ENCODE measurements at regions not wholly inside any gene's neighbourhood (a gene's known extent, or its start where the extent isn't known, plus 50 kb on each side); places are given as distances from the start of the nearest gene placed in this dataset.

- Histone ChIP-seq H3K27me3 (replicated peaks; ENCODE audit: control insufficient read depth, insufficient read depth, low read length) (no peaks in the 10 kb centered on the region), H3K4me1 (ENCODE audit: control insufficient read depth, insufficient read depth, low read length) (peaks cover 6% of the 10 kb centered on the region), H3K9ac (ENCODE audit: low read length) (no peak overlapping the region), H3K36me3 (ENCODE audit: control insufficient read depth, insufficient read depth, low read length, severe bottlenecking) (no peaks in the 10 kb centered on the region), H3K9me3 (ENCODE audit: control insufficient read depth, low read length) (no peaks in the 10 kb centered on the region), H3K4me3 (ENCODE audit: low read length) (no peak overlapping the region)
- no peak for DNase-seq (ENCODE audit: low read depth)
These were observed 498.8 kb downstream of the IRS2 start for GRCh38 chr13:109287553-109287952.

DNA sequence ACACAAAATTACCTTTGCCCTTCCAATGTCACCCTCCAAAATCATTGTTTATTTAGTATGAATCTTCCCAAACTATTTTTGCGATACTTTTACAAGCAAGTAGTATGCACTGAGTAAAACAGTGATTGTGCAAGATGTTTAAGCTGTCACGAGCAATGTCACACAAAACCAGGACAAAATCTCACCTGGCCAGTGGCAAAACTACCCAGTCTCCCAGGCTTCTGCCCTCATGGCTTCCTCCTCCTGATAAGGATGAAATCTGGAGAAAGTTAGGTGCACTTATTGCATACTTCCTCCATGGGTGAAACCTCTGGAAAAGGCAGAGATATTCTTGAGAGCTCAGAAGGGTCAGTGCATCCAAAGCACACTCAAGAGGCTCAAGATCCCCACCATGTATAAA lies 500.8 kb downstream of the IRS2 start:
- Histone ChIP-seq H3K27me3 (replicated peaks; ENCODE audit: control insufficient read depth, insufficient read depth, low read length) (no peaks in the 10 kb centered on the region), H3K9me3 (ENCODE audit: control insufficient read depth, low read length) (no peaks in the 10 kb centered on the region), H3K9ac (ENCODE audit: low read length) (no peak overlapping the region), H3K4me1 (ENCODE audit: control insufficient read depth, insufficient read depth, low read length) (peaks cover 6% of the 10 kb centered on the region), H3K4me3 (ENCODE audit: low read length) (no peak overlapping the region), H3K36me3 (ENCODE audit: control insufficient read depth, insufficient read depth, low read length, severe bottlenecking) (no peaks in the 10 kb centered on the region)
- no peak for DNase-seq (ENCODE audit: low read depth)

DNA sequence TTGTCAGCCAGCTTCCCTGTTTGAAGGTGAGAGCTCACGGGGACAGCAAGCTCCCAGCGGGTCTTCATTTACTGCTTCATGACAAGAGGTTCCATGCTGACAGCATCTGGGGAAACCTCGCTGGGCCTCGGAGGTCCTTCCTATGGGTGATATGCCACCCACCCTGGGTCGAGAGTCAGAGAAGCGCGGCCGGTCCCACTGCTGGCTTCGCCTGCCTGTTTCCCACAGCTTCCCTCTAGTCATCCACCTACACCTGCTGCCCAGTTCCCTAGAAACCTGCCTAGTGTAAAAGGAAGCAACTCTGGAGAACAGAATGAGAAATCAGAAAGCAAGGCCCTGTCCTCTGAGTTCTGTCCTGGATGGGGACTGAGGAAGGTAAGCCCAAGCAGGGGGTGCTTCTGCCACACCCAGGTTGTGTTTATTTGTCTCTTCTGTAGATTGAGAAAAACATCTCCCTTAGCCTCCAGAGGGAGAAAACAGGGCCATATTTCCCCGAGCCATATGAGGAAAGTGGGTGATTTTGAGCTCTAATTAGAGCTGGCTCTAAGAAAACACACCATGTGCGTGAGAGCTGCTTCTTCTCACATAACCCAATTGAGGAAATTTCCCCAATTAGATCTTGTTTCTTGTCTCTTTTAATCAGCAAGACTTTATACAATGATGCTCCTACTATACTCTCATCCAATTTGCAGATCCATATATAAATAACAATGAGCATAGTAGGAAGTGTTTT lies 504.3 kb downstream of the IRS2 start:
- no peaks in the 10 kb centered on the region for H3K36me3 ChIP-seq (ENCODE audit: control insufficient read depth, insufficient read depth, low read length, severe bottlenecking)

DNA sequence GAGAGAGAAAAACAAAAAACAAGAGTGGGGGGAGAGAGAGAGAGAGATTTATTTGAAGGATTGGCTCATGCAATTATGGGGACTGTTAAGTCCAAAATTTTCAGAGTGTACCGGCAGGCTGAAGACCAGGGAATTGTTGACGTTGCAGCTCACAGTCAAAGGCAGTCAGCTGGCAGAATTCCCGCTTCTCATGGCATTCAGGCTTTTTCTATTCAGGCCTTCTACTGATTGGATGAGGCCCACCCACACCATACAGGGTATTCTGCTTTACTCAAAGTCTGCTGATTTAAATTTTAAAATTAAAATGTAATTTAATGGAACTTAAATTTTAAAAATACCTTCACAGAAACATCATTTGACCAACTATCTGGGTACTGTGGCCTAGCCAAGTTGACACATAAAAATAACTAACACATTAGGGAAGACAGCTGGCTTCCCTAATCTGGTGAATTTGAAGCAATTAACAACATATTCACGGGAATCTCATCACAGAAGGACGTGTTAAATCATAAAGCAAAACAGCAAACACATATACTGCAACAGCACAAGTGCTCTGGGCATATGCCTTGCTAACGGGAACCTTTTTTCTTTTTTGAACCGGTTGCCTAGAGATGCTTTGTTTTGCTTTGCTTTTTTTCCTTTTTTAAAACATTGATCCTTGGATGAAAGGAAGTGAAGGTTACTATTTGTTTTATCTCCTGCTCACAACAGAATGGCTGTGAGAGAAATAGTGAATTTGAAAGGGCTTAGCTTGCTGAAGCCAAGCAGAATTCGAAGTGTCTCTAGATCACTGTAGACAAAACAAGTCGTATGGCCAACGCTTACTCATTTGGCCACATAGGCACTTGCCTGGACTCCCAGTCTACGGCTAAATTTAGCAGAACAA lies 505.1 kb downstream of the IRS2 start:
- H3K27me3 ChIP-seq (replicated peaks; ENCODE audit: control insufficient read depth, insufficient read depth, low read length) = no peaks in the 10 kb centered on the region
- no peaks in the 10 kb centered on the region for H3K36me3 ChIP-seq (ENCODE audit: control insufficient read depth, insufficient read depth, low read length, severe bottlenecking)
- H3K4me1 ChIP-seq (ENCODE audit: control insufficient read depth, insufficient read depth, low read length) = no peaks in the 10 kb centered on the region
- no peak for DNase-seq (ENCODE audit: low read depth)
- H3K9ac ChIP-seq (ENCODE audit: low read length) = no peak overlapping the region
- no peaks in the 10 kb centered on the region for H3K9me3 ChIP-seq (ENCODE audit: control insufficient read depth, low read length)
- H3K4me3 ChIP-seq (ENCODE audit: low read length) = no peak overlapping the region

More for the DNA sequence above, 504.3 kb downstream of the IRS2 start:
- Histone ChIP-seq H3K9me3 (ENCODE audit: control insufficient read depth, low read length) (no peaks in the 10 kb centered on the region), H3K4me1 (ENCODE audit: control insufficient read depth, insufficient read depth, low read length) (no peaks in the 10 kb centered on the region), H3K9ac (ENCODE audit: low read length) (no peak overlapping the region), H3K4me3 (ENCODE audit: low read length) (no peak overlapping the region), H3K27me3 (replicated peaks; ENCODE audit: control insufficient read depth, insufficient read depth, low read length) (no peaks in the 10 kb centered on the region)
- DNase-seq (ENCODE audit: low read depth) = no peak

DNA sequence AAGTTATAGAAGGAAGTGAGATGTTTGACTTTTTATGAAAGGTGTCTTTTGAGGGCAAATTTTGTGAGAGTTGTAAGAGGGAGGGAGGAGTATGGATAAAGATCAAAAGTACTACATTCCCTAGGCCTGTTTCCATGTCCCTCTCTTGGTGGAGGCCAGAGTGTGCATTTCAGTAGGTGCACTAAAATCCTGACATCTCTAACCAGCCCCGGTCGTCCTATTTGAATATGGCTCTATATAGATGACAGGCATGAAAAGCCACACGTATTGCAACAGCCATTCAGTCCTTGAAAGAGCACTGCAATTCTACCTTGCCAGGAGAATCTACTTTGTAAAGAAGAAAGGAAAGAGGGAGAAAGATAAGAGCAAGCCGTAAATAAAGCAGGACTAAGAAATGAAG lies 510.1 kb downstream of the IRS2 start:
- Histone ChIP-seq H3K9ac (ENCODE audit: low read length) (no peak overlapping the region), H3K4me1 (ENCODE audit: control insufficient read depth, insufficient read depth, low read length) (peaks cover 27% of the 10 kb centered on the region), H3K27me3 (replicated peaks; ENCODE audit: control insufficient read depth, insufficient read depth, low read length) (no peaks in the 10 kb centered on the region), H3K36me3 (ENCODE audit: control insufficient read depth, insufficient read depth, low read length, severe bottlenecking) (no peaks in the 10 kb centered on the region), H3K9me3 (ENCODE audit: control insufficient read depth, low read length) (no peaks in the 10 kb centered on the region), H3K4me3 (ENCODE audit: low read length) (no peak overlapping the region)
- DNase-seq (ENCODE audit: low read depth) = no peak

DNA sequence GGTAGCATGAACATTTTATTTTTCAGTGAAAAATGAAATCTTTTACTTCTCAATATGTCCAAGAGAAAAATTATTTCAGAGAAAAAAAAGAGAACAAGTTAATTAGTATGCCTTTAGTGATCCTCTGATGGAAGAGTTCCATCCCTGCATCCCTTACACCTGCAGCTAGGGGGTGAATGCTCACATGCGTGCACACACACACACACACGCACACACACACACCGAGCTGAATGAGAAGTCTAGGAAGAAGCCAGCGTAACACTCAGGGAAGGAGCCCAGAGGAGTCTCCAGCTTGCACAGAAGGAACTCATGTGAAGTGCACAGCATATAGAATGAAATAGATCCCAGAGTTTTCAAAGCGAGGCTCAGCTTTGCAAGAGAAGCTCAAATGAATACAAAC lies 510.5 kb downstream of the IRS2 start:
- Histone ChIP-seq H3K4me3 (ENCODE audit: low read length) (no peak overlapping the region), H3K27me3 (replicated peaks; ENCODE audit: control insufficient read depth, insufficient read depth, low read length) (no peaks in the 10 kb centered on the region), H3K4me1 (ENCODE audit: control insufficient read depth, insufficient read depth, low read length) (peaks cover 27% of the 10 kb centered on the region), H3K36me3 (ENCODE audit: control insufficient read depth, insufficient read depth, low read length, severe bottlenecking) (no peaks in the 10 kb centered on the region), H3K9me3 (ENCODE audit: control insufficient read depth, low read length) (no peaks in the 10 kb centered on the region), H3K9ac (ENCODE audit: low read length) (no peak overlapping the region)
- no peak for DNase-seq (ENCODE audit: low read depth)

DNA sequence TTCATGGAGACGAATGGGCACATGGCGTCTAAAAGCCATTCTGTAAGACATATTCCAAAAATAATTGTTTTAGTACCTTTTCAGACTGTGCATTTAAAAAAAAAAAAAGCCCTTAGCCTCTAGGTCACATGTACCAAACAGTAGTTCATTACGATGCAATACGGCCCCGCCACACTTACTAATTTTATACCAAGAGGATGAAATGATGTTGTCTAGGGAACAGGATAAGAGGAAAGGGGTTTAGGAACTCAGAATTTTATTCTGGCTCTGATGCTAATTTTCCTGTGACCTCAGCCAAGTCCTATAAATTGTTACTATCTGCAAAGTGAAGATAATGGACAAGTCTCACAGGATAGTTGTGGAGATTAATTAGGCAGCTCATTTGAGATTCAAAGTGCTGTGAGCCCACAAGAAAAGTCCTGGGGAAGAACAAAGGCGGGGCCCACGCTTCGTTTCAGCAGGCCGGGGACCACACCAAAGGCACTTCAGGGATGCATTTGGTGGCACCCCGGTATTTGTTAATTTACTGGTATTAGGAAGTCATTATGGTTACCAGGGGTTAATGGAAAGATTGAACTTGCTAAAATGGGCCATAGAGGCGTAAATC lies 511.1 kb downstream of the IRS2 start:
- H3K4me1 ChIP-seq (ENCODE audit: control insufficient read depth, insufficient read depth, low read length) = peaks cover 27% of the 10 kb centered on the region

DNA sequence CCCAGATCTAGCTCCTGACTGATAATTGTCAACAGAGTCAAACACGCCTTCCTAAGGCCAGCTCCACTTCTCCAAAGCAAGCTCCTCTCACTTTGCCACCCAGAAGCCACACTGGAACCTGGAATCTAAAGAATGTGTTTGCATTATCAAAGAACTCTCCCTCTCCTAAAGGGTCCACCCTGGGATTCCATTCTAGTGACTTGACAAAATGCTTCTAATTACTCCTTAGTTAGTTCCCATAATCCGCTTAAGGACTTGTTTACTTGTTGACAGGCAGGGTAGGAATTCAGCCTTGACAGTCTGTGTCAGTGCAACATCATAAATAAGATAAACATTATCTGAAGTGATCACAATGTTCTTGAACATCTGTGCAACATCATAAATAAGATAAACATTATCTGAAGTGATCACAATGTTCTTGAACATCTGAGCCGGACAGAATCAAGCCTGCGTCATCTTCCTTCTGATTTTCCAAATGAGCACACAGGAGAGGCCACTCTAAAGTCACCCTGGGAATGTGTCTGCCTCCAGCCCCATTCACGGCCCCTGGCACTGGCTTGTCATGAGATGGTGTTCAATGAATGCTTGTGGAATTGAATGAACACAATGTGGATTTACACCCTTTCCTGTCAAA lies 512.1 kb downstream of the IRS2 start:
- Histone ChIP-seq H3K9ac (ENCODE audit: low read length) (peak overlapping the region; percentile 77), H3K27me3 (replicated peaks; ENCODE audit: control insufficient read depth, insufficient read depth, low read length) (no peaks in the 10 kb centered on the region), H3K9me3 (ENCODE audit: control insufficient read depth, low read length) (no peaks in the 10 kb centered on the region), H3K4me1 (ENCODE audit: control insufficient read depth, insufficient read depth, low read length) (peaks cover 27% of the 10 kb centered on the region), H3K36me3 (ENCODE audit: control insufficient read depth, insufficient read depth, low read length, severe bottlenecking) (no peaks in the 10 kb centered on the region), H3K4me3 (ENCODE audit: low read length) (peak overlapping the region; percentile 56)
- peak; percentile 54 for DNase-seq (ENCODE audit: low read depth)

More for the DNA sequence above, 511.1 kb downstream of the IRS2 start:
- peak overlapping the region; percentile 64 for H3K9ac ChIP-seq (ENCODE audit: low read length)
- DNase-seq (ENCODE audit: low read depth) = no peak
- no peaks in the 10 kb centered on the region for H3K27me3 ChIP-seq (replicated peaks; ENCODE audit: control insufficient read depth, insufficient read depth, low read length)
- H3K9me3 ChIP-seq (ENCODE audit: control insufficient read depth, low read length) = no peaks in the 10 kb centered on the region
- no peaks in the 10 kb centered on the region for H3K36me3 ChIP-seq (ENCODE audit: control insufficient read depth, insufficient read depth, low read length, severe bottlenecking)
- H3K4me3 ChIP-seq (ENCODE audit: low read length) = peak overlapping the region; percentile 0

- Histone ChIP-seq H3K36me3 (ENCODE audit: control insufficient read depth, insufficient read depth, low read length, severe bottlenecking) (no peaks in the 10 kb centered on the region), H3K9ac (ENCODE audit: low read length) (peak overlapping the region; percentile 77), H3K4me3 (ENCODE audit: low read length) (peak overlapping the region; percentile 56), H3K27me3 (replicated peaks; ENCODE audit: control insufficient read depth, insufficient read depth, low read length) (no peaks in the 10 kb centered on the region), H3K9me3 (ENCODE audit: control insufficient read depth, low read length) (no peaks in the 10 kb centered on the region), H3K4me1 (ENCODE audit: control insufficient read depth, insufficient read depth, low read length) (peaks cover 27% of the 10 kb centered on the region)
- DNase-seq (ENCODE audit: low read depth) = no peak
These were observed 513.0 kb downstream of the IRS2 start for GRCh38 chr13:109273326-109273751.

DNA sequence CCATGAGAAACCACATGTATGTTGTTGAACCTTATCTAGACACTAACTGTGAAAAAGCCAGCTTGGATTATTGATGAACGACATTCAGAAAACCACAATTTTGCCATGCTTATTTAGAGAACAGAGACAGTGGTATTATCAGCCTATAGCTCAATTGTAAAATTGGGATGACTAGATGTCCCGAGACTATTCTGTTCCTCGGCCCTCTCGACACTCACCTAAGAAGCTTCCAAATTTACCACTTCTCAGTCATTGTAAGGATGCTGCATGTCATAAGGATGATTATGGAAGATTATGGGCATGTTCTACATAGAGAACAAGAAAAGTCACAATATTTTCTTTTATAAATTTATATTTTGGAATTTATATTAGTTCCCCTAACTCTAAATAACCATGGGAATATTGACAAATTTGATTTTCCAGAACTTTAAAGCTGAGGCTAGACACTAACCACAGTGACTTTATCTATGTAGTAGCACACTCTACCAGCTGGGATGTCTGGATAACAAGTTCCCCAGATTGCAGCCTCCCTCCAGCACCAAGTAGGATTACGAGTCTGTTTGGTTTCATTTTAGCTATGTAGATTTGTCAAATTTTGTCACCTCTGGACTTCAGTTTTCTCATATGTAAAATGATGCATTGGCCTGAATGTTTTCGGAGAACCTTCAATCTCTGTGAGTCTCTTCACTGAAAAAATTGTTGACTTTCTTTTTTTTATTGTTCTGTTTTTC lies 513.6 kb downstream of the IRS2 start:
- H3K4me3 ChIP-seq (ENCODE audit: low read length) = peak overlapping the region; percentile 56

More for the DNA sequence above, 513.6 kb downstream of the IRS2 start:
- peaks cover 27% of the 10 kb centered on the region for H3K4me1 ChIP-seq (ENCODE audit: control insufficient read depth, insufficient read depth, low read length)
- no peaks in the 10 kb centered on the region for H3K36me3 ChIP-seq (ENCODE audit: control insufficient read depth, insufficient read depth, low read length, severe bottlenecking)
- H3K9me3 ChIP-seq (ENCODE audit: control insufficient read depth, low read length) = no peaks in the 10 kb centered on the region
- H3K27me3 ChIP-seq (replicated peaks; ENCODE audit: control insufficient read depth, insufficient read depth, low read length) = no peaks in the 10 kb centered on the region
- DNase-seq (ENCODE audit: low read depth) = no peak
- H3K9ac ChIP-seq (ENCODE audit: low read length) = peak overlapping the region; percentile 77
